HL-60 (cell line): ENCODE measurements at regions not wholly inside any gene's neighbourhood (a gene's known extent, or its start where the extent isn't known, plus 50 kb on each side); places are given as distances from the start of the nearest gene placed in this dataset.
A peak's percentile ranks its signal among the peaks of the same experiment; 100 is the strongest.

Experiments used
- DNase-seq, 2 experiments: peaks; one replicate each; pipeline ENCODE4 v3.0.0-alpha.2; 2010 to 2020; ENCODE audit warnings: low read depth in 1 of 2, low spot score in 1 of 2
- H3K27ac ChIP-seq: fragments of 250-450 bp; sonication (Bioruptor Pico); replicated peaks from 2 replicates; pipeline ENCODE4 v1.5.1; 2020; ENCODE audit warnings: mild to moderate bottlenecking, moderate library complexity
- H3K27me3 ChIP-seq: fragments of 250-450 bp; sonication (Bioruptor Pico); 2 replicates; pipeline ENCODE4 v1.5.1; 2021; ENCODE audit warnings: mild to moderate bottlenecking, moderate library complexity; ENCODE audit not compliant: insufficient read depth, poor library complexity, severe bottlenecking
- H3K4me3 ChIP-seq: replicated peaks from 2 replicates; pipeline ENCODE4 v1.5.1; 2011; ENCODE audit warnings: mild to moderate bottlenecking, control low read depth, low read length; ENCODE audit not compliant: insufficient read depth
- CTCF ChIP-seq: IDR thresholded peaks from one replicate; pipeline ENCODE4 v1.5.1; 2011; ENCODE audit warnings: low read length, control low read depth, inconsistent platforms; ENCODE audit not compliant: insufficient read depth
- GABPA ChIP-seq: IDR thresholded peaks from 2 replicates; pipeline ENCODE4 v1.6.1; 2012; ENCODE audit warnings: low read depth
- POLR2AphosphoS5 ChIP-seq: IDR thresholded peaks from 2 replicates; pipeline ENCODE4 v1.6.1; 2012; ENCODE audit warnings: low read depth
- REST ChIP-seq: IDR thresholded peaks from 2 replicates; pipeline ENCODE4 v1.6.1; 2012; ENCODE audit warnings: low read depth; ENCODE audit not compliant: insufficient replicate concordance
- SPI1 ChIP-seq: IDR thresholded peaks from 2 replicates; pipeline ENCODE4 v1.6.1; 2012; ENCODE audit warnings: low read depth, mild to moderate bottlenecking, borderline replicate concordance

DNA sequence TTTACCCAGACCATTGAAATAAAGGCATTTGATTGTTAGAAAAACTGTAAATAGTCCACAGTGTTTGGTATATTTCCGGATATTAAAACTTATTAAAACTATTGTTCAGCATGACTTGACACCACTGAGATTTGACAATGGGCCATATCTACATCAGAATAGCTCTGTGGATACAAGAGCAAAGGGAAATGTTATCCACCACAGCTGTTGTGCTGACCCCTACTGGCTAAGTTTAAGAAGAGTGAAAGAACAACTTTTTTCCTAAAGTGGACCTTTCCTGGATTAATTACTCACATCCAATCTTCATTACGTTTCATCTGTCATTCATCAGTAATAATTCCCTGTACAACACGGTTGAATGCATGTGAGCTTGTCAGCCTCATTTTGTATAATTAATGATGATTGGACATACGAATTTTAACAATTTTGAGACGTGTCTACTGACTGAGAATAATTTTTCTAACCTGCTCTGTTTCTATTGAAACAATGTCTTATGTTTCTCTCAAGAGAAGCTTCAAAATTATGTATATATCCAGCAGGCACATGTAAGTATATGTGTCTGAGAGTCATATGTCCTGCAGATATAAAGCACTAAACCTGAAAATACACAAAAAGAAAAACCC is 1952.6 kb downstream of the MAT2B start:
- no peak overlapping the region for H3K27ac ChIP-seq
- H3K27me3 ChIP-seq = no peaks in the 10 kb centered on the region
- no peak overlapping the region for H3K4me3 ChIP-seq
- TF ChIP-seq CTCF (peak; percentile 18), GABPA (no peak)
- DNase-seq = peak; percentile 16 to 58

DNA sequence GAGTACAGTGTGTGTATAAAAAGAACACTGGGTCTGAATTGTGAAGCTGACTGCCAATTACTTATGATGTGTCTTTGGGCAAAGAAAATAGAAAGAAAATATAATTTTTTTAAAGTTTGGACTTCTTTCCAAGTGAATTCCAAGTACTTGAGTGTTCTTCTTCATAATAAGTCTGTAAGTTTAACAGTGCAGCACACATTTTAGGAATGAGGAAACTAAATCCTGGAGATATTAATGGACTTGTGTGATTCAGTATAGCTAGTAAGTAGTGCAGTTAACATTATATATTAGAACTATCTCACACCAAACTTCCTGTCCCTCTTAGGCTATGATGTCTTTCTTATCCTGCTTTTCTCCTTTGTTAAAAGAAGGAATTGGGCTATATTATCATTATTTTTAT is 1953.8 kb downstream of the MAT2B start:
- Histone ChIP-seq H3K27me3 (no peaks in the 10 kb centered on the region), H3K4me3 (no peak overlapping the region), H3K27ac (no peak overlapping the region)
- DNase-seq = no peak
- TF ChIP-seq POLR2AphosphoS5 (no peak), GABPA (no peak), REST (no peak), CTCF (no peak), SPI1 (no peak)

- no peak overlapping the region for H3K27ac ChIP-seq
- no peaks in the 10 kb centered on the region for H3K27me3 ChIP-seq
- H3K4me3 ChIP-seq = no peak overlapping the region
- TF ChIP-seq GABPA (no peak), SPI1 (no peak), POLR2AphosphoS5 (no peak), REST (no peak), CTCF (no peak)
- no peak for DNase-seq
Observed at GRCh38 chr5:165460911-165461310, 1955.5 kb downstream of the MAT2B start.

GRCh38 chr5:165477546-165477945 is 1972.1 kb downstream of the MAT2B start:
- no peak overlapping the region for H3K27ac ChIP-seq
- no peak for DNase-seq
- no peaks in the 10 kb centered on the region for H3K27me3 ChIP-seq
- TF ChIP-seq CTCF = no peak
- no peak for TF ChIP-seq REST
- TF ChIP-seq GABPA = no peak
- TF ChIP-seq SPI1 = no peak
- TF ChIP-seq POLR2AphosphoS5 = no peak
- no peak overlapping the region for H3K4me3 ChIP-seq
